GM23338 (cell line): ENCODE measurements at regions not wholly inside any gene's neighbourhood (a gene's known extent, or its start where the extent isn't known, plus 50 kb on each side); places are given as distances from the start of the nearest gene placed in this dataset.

Experiments
- ATAC-seq: fragments of 200-7000 bp; cut with Tn5 transposase; 3 replicates; pipeline ENCODE4 v1.9.1; 2020
- DNase-seq: peaks from one replicate; pipeline ENCODE4 v3.0.0-alpha.2; 2015; ENCODE audit warnings: low spot score
- H2AFZ ChIP-seq: fragments of 200-600 bp; sonication (generic); 2 replicates; pipeline ENCODE4 v1.8.0; 2016; ENCODE audit warnings: antibody characterized with exemption, mild to moderate bottlenecking, moderate library complexity
- H3F3A ChIP-seq: fragments of 200-600 bp; sonication (generic); replicated peaks from 2 replicates; pipeline ENCODE4 v1.8.0; 2017; ENCODE audit warnings: antibody characterized with exemption, mixed run types, low read depth
- H3K27ac ChIP-seq: fragments of 200-600 bp; sonication (generic); 2 replicates; pipeline ENCODE4 v1.6.1; 2016; ENCODE audit warnings: low read depth
- H3K27me3 ChIP-seq: fragments of 200-600 bp; sonication (generic); 2 replicates; pipeline ENCODE4 v1.8.0; 2016; ENCODE audit warnings: mild to moderate bottlenecking, mixed run types, moderate library complexity; ENCODE audit not compliant: insufficient read depth
- H3K36me3 ChIP-seq: fragments of 200-600 bp; sonication (generic); 2 replicates; pipeline ENCODE4 v1.8.0; 2016; ENCODE audit warnings: mild to moderate bottlenecking; ENCODE audit not compliant: insufficient read depth
- H3K4me1 ChIP-seq: fragments of 200-600 bp; sonication (generic); 2 replicates; pipeline ENCODE4 v1.8.0; 2016; ENCODE audit warnings: mild to moderate bottlenecking, moderate library complexity; ENCODE audit not compliant: insufficient read depth
- H3K4me2 ChIP-seq: fragments of 200-600 bp; sonication (generic); 2 replicates; pipeline ENCODE4 v1.7.1; 2017; ENCODE audit warnings: mixed run types
- H3K4me3 ChIP-seq: fragments of 200-600 bp; sonication (generic); 2 replicates; pipeline ENCODE4 v1.6.1; 2016; ENCODE audit warnings: mixed run types
- H3K79me2 ChIP-seq: fragments of 200-600 bp; sonication (generic); replicated peaks from 2 replicates; pipeline ENCODE4 v1.8.0; 2017; ENCODE audit warnings: mild to moderate bottlenecking; ENCODE audit not compliant: insufficient read depth
- H3K9me2 ChIP-seq: fragments of 200-600 bp; sonication (generic); 2 replicates; pipeline ENCODE4 v1.8.0; 2017; ENCODE audit not compliant: insufficient read depth
- H4K20me1 ChIP-seq: fragments of 200-600 bp; sonication (generic); replicated peaks from 2 replicates; pipeline ENCODE4 v1.8.0; 2017; ENCODE audit warnings: mild to moderate bottlenecking; ENCODE audit not compliant: insufficient read depth
- H3K27ac Mint-ChIP-seq: 2 replicates; pipeline ENCODE4 v1.8.0; 2020; ENCODE audit warnings: inconsistent platforms, mild to moderate bottlenecking, moderate library complexity, mixed read lengths
- H3K27me3 Mint-ChIP-seq: 3 replicates; pipeline ENCODE4 v1.8.0; 2022; ENCODE audit warnings: low read depth, mild to moderate bottlenecking, moderate library complexity, mixed read lengths, inconsistent platforms; ENCODE audit not compliant: insufficient read depth, poor library complexity
- H3K36me3 Mint-ChIP-seq: 3 replicates; pipeline ENCODE4 v1.8.0; 2021; ENCODE audit warnings: low read depth, mild to moderate bottlenecking, inconsistent platforms, moderate library complexity, mixed read lengths
- H3K4me1 Mint-ChIP-seq: 3 replicates; pipeline ENCODE4 v1.8.0; 2020; ENCODE audit warnings: mild to moderate bottlenecking, inconsistent platforms, mixed read lengths
- H3K4me3 Mint-ChIP-seq: 3 replicates; pipeline ENCODE4 v1.8.0; 2021; ENCODE audit warnings: moderate library complexity, mild to moderate bottlenecking, inconsistent platforms, mixed read lengths
- H3K9me3 Mint-ChIP-seq: 3 replicates; pipeline ENCODE4 v1.8.0; 2020; ENCODE audit warnings: moderate library complexity, mild to moderate bottlenecking, inconsistent platforms, mixed read lengths
- CREB1 ChIP-seq: fragments of 250-450 bp; sonication (Bioruptor Pico); IDR thresholded peaks from 2 replicates; pipeline ENCODE4 v1.5.0; 2020; ENCODE audit warnings: low read depth, mild to moderate bottlenecking, moderate library complexity
- CTCF ChIP-seq, 2 experiments: fragments of 200-600 bp in 1 of 2; sonication (generic) in 1 of 2; conservative IDR thresholded peaks; 2 replicates each; pipeline versions ENCODE4 v1.5.1 to v1.6.1; 2016 to 2017; ENCODE audit warnings: antibody characterized with exemption in 2 of 2, low read depth in 2 of 2, mild to moderate bottlenecking in 2 of 2, moderate library complexity in 1 of 2
- ETS1 ChIP-seq: IDR thresholded peaks from 2 replicates; pipeline ENCODE4 v1.6.1; 2016; ENCODE audit warnings: antibody characterized with exemption
- EZH2 ChIP-seq: fragments of 200-600 bp; sonication (generic); IDR thresholded peaks from one replicate; pipeline ENCODE4 v1.8.0; 2017; ENCODE audit warnings: antibody characterized with exemption, mild to moderate bottlenecking, low read depth; ENCODE audit not compliant: unreplicated experiment
- EZH2phosphoT487 ChIP-seq: fragments of 200-600 bp; sonication (generic); IDR thresholded peaks from one replicate; pipeline ENCODE4 v1.8.1; 2018; ENCODE audit warnings: antibody characterized with exemption; ENCODE audit not compliant: unreplicated experiment
- JUNB ChIP-seq: IDR thresholded peaks from one replicate; pipeline ENCODE4 v1.6.1; 2016; ENCODE audit warnings: antibody characterized with exemption; ENCODE audit not compliant: unreplicated experiment
- NANOG ChIP-seq: IDR thresholded peaks from 2 replicates; pipeline ENCODE4 v1.6.1; 2016; ENCODE audit warnings: antibody characterized with exemption, borderline replicate concordance
- POLR2AphosphoS5 ChIP-seq: IDR thresholded peaks from 2 replicates; pipeline ENCODE4 v1.6.1; 2016; ENCODE audit warnings: antibody characterized with exemption, low read depth
- REST ChIP-seq: IDR thresholded peaks from one replicate; pipeline ENCODE4 v1.6.1; 2018; ENCODE audit warnings: antibody characterized with exemption; ENCODE audit not compliant: unreplicated experiment
- STAT1 ChIP-seq: IDR thresholded peaks from one replicate; pipeline ENCODE4 v1.6.1; 2016; ENCODE audit warnings: antibody characterized with exemption; ENCODE audit not compliant: unreplicated experiment
- ZNF114 ChIP-seq: fragments of 250-450 bp; sonication (Bioruptor Pico); IDR thresholded peaks from 2 replicates; pipeline ENCODE4 v1.5.0; 2020; ENCODE audit warnings: mild to moderate bottlenecking, moderate library complexity
- ZNF331 ChIP-seq: fragments of 250-450 bp; sonication (Bioruptor Pico); IDR thresholded peaks from 2 replicates; pipeline ENCODE4 v1.5.0; 2020; ENCODE audit warnings: low read depth, mild to moderate bottlenecking, moderate library complexity
- ZNF462 ChIP-seq: fragments of 250-450 bp; sonication (Bioruptor Pico); IDR thresholded peaks from 2 replicates; pipeline ENCODE4 v1.5.0; 2020; ENCODE audit warnings: mild to moderate bottlenecking, moderate library complexity

- H4K20me1 ChIP-seq: no peaks in the 10 kb centered on the region
- Mint-ChIP-seq H3K36me3 (no peaks in the 10 kb centered on the region), H3K27ac (no peak overlapping the region), H3K4me3 (no peak overlapping the region), H3K4me1 (no peaks in the 10 kb centered on the region), H3K27me3 (peaks cover 2% of the 10 kb centered on the region), H3K9me3 (no peaks in the 10 kb centered on the region)
- H3K9me2 ChIP-seq: peaks cover 8% of the 10 kb centered on the region; the same call in 1 of the 2 replicates
- ATAC-seq: no peak
- H3K27me3 ChIP-seq: no peaks in the 10 kb centered on the region
- H3K4me1 ChIP-seq: no peaks in the 10 kb centered on the region
- no peaks in the 10 kb centered on the region for H3K36me3 ChIP-seq
- no peaks in the 10 kb centered on the region for H3K79me2 ChIP-seq
- no peak overlapping the region for H3K4me2 ChIP-seq
- no peak for TF ChIP-seq STAT1
- no peak for TF ChIP-seq CREB1
- no peak for TF ChIP-seq ETS1
- TF ChIP-seq EZH2: no peak
- no peak for TF ChIP-seq REST
- no peak for TF ChIP-seq EZH2phosphoT487
- no peak for TF ChIP-seq ZNF462 (CRISPR knock-in tag)
- TF ChIP-seq ZNF114 (CRISPR knock-in tag): no peak
- no peak for TF ChIP-seq ZNF331 (CRISPR knock-in tag)
- no peak for TF ChIP-seq NANOG
- no peak for TF ChIP-seq JUNB
- no peak for TF ChIP-seq POLR2AphosphoS5
- TF ChIP-seq CTCF (conservative IDR thresholded peaks at IDR 0.05; ENCODE audit: low read depth in 2 of 2): no peak
- no peak for DNase-seq
- no peaks in the 10 kb centered on the region for H3F3A ChIP-seq
- H3K4me3 ChIP-seq: no peak overlapping the region
- H3K27ac ChIP-seq: no peak overlapping the region
- no peak overlapping the region for H2AFZ ChIP-seq
These were observed 626.5 kb downstream of the PTPRC start for GRCh38 chr1:199265319-199265718.
